HFF-Myc (cell line): ENCODE measurements at regions not wholly inside any gene's neighbourhood (a gene's known extent, or its start where the extent isn't known, plus 50 kb on each side); places are given as distances from the start of the nearest gene placed in this dataset.

Experiments
- DNase-seq: peaks from one replicate; pipeline ENCODE4 v3.0.0-alpha.2; 2011; ENCODE audit warnings: low read depth; ENCODE audit errors: extremely low read depth
- H3K4me3 ChIP-seq: replicated peaks from 2 replicates; pipeline ENCODE4 v1.5.1; 2011; ENCODE audit warnings: low read depth, mild to moderate bottlenecking, control low read depth, low read length
- CTCF ChIP-seq: IDR thresholded peaks from 2 replicates; pipeline ENCODE4 v1.5.1; 2012; ENCODE audit warnings: mild to moderate bottlenecking, low read depth, low read length, control low read depth; ENCODE audit errors: missing control alignments

DNA sequence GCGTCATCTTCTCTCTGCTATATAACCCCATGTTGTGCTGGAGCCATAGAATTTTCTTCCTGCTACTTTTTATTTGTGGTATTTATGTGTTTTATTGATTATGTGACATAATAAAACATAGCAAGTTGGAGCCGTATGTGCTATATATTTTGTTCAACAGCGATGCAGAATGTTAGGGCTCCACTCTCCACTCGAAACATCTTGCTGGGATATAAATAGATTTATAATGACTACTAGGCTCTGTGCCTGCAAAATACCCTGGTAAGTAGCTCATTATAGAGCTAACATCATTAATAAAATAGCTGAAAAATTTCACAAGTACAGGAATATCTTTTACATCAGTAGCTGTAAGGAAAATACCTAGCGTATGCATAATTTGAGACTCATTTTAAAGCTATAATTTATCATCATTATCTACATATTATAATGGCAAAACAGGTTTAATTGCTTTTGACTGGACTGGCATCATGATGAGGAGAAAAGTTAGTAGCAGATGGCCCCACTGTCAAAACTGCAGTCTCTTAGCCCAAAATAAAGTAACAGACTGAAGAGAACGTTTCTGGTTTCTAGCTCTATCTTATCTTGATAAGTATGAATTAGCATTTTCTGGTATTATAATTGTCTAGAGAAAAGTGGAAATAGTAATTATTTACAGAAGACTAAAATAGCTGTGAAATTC lies 263.0 kb downstream of the NEDD1 start:
- DNase-seq = no peak
- no peak for TF ChIP-seq CTCF
- H3K4me3 ChIP-seq = no peak overlapping the region

GRCh38 chr12:97173688-97174410 lies 266.8 kb downstream of the NEDD1 start:
- no peak for TF ChIP-seq CTCF
- no peak overlapping the region for H3K4me3 ChIP-seq
- no peak for DNase-seq

DNA sequence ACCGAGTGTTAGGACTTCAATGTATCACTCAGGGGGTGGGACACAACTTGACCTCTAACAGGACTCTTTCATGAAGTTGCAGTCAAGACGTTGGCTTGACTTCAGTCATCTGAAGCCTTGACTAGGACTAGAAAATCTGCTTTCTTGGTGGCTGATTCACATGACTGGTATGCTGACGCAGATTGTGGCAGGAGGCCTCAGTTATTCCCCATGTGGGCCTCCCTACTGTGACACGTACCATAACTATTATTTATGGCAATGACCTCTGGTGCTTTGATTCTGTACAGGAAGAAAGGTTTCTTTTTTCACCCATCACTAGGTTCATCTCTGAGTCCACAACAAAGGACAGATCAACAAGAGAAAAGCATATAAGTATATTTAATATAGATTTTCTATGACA lies 270.4 kb downstream of the NEDD1 start:
- DNase-seq = no peak
- H3K4me3 ChIP-seq = no peak overlapping the region
- TF ChIP-seq CTCF = no peak

- no peak for TF ChIP-seq CTCF
- DNase-seq = no peak
- no peak overlapping the region for H3K4me3 ChIP-seq
These were observed 274.7 kb downstream of the NEDD1 start for GRCh38 chr12:97181571-97182265.

GRCh38 chr12:97182769-97183168 lies 275.7 kb downstream of the NEDD1 start:
- H3K4me3 ChIP-seq = no peak overlapping the region
- TF ChIP-seq CTCF = no peak
- DNase-seq = no peak

DNA sequence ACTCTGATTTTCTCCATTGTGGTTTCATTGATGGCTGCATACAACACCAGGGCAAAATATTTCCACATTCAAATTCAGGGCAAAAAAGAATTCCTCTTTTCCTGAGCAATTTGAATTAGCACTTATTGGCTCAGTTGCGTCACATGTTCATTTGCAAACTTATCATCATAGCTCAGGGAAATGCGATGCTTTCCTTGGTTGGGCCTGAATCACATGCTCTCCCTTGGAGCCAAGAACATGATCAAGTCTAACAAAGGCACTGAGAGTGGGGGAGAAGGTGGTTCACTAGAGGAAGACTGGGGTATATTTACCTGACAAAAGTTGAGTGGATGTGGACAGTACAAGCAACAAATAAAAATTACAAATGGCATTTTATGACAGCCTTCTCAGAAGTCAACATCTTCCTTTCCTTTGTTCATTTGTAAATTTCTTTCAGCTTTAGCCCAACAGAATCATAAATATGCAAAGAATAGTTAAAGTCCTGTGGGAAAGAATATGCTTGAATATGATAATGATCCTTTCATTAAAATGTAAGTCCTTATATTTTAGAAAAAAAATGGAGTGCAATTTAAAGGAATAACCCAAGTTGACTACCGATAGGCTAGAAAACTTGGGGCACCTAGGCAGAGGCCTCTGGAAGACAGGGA lies 277.2 kb downstream of the NEDD1 start:
- TF ChIP-seq CTCF = no peak
- no peak for DNase-seq
- H3K4me3 ChIP-seq = no peak overlapping the region
